GM12865 (cell line): ENCODE measurements at regions not wholly inside any gene's neighbourhood (a gene's known extent, or its start where the extent isn't known, plus 50 kb on each side); places are given as distances from the start of the nearest gene placed in this dataset.

ENCODE experiments used
- DNase-seq: peaks from one replicate; pipeline ENCODE4 v3.0.0; 2010; ENCODE audit warnings: low read depth
- H3K4me3 ChIP-seq: 2 replicates; pipeline ENCODE4 v1.5.1; 2011; ENCODE audit warnings: mild to moderate bottlenecking, low read depth, low read length, control low read depth
- TF ChIP-seq, protein P1 (sequence below): IDR thresholded peaks from 2 replicates; pipeline ENCODE4 v1.5.1; 2011; ENCODE audit warnings: low read length, control low read depth, low read depth, inconsistent platforms; ENCODE audit not compliant: insufficient read depth; ENCODE audit errors: missing control alignments

DNA sequence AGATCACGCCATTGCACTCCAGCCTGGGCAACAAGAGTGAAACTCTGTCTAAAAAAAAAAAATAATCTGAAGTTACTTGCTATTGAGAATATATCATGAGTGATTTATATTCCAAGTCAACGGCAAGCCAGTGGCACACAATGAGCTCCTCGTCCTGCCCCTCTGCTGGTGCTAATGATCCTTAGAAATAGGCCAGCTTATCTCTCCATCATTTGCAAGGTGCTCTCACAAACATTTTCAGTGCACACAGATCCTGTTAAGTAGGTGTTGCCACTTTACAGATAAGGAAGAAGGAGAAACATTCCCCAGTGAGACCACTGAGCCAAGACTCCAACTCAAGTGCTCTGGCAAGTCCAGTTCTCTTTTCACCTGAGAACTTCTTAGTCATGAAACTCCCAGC is 91.3 kb upstream of the GPR45 start:
- no peak overlapping the region for H3K4me3 ChIP-seq
- TF ChIP-seq, protein P1, sequence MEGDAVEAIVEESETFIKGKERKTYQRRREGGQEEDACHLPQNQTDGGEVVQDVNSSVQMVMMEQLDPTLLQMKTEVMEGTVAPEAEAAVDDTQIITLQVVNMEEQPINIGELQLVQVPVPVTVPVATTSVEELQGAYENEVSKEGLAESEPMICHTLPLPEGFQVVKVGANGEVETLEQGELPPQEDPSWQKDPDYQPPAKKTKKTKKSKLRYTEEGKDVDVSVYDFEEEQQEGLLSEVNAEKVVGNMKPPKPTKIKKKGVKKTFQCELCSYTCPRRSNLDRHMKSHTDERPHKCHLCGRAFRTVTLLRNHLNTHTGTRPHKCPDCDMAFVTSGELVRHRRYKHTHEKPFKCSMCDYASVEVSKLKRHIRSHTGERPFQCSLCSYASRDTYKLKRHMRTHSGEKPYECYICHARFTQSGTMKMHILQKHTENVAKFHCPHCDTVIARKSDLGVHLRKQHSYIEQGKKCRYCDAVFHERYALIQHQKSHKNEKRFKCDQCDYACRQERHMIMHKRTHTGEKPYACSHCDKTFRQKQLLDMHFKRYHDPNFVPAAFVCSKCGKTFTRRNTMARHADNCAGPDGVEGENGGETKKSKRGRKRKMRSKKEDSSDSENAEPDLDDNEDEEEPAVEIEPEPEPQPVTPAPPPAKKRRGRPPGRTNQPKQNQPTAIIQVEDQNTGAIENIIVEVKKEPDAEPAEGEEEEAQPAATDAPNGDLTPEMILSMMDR = no peak
- no peak for DNase-seq

GRCh38 chr2:105154119-105154818 is 87.3 kb upstream of the GPR45 start:
- no peak for DNase-seq
- TF ChIP-seq, protein P1 = no peak
- H3K4me3 ChIP-seq = no peak overlapping the region

DNA sequence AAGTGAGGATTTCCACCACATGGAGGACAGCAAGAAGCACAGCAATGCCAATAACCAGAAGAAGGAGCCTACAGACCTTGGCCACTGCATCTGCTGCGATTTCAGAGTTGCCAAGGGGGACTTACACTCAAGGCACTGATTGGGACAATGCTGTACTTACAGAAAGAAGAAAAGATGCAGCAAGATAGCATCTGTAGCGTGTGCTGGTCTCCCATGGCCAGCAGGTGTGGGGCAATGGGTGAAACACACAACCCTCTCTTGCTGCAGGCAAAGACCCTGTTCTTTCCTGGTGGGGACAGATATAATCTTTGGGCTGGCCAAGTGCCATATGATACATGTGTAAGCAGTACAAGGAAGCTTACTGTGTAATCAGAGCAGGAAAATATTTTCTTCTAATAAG is 85.4 kb upstream of the GPR45 start:
- TF ChIP-seq, protein P1 = no peak
- no peak for DNase-seq
- no peak overlapping the region for H3K4me3 ChIP-seq

DNA sequence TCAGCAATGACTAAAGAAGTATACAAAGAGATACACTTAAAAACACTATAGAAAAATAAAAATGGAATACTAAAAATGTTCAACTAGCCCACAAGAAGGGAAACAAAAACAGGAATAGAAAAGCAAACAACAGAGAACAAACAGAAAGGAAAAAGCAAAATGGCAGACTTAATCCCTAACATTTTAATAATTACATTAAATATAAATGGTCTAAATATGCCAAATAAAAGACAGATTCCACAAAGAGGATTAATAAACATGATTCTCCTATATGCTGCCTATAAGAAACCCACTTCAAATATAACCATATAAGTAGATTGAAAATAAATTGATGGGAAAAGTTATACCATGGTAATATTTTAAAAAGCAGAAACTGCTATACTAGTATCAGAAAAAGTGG is 83.5 kb upstream of the GPR45 start:
- no peak overlapping the region for H3K4me3 ChIP-seq
- TF ChIP-seq, protein P1 = no peak
- no peak for DNase-seq

- no peak for DNase-seq
- TF ChIP-seq, protein P1 = no peak
- H3K4me3 ChIP-seq = no peak overlapping the region
These were observed 74.9 kb upstream of the GPR45 start for GRCh38 chr2:105166688-105167087.

- DNase-seq = no peak
- TF ChIP-seq, protein P1 = no peak
These were observed 73.0 kb upstream of the GPR45 start for GRCh38 chr2:105168543-105168942.

DNA sequence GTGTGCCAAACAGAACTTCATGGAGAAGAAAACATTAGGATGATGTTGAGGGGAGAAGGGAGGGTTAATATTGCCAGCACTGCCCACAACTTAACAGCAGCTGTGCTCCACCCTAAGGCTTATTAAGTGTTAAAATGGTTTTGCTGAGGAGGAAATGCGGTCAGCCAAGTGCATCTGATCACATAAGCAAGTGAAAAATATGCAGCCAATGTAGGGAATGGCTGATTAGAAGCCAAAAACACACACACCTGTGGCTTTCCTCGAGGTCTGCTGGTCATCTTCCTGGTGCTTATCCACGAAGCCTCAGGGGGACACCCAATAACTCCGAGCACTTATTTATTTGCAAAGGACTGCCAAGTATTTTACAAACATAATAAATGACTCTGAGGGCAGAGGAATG is 66.3 kb upstream of the GPR45 start:
- TF ChIP-seq, protein P1 = no peak
- H3K4me3 ChIP-seq = no peak overlapping the region
- DNase-seq = no peak

More at GRCh38 chr2:105168543-105168942, 73.0 kb upstream of the GPR45 start:
- H3K4me3 ChIP-seq = no peak overlapping the region
